GM12872 (cell line): ENCODE measurements at regions not wholly inside any gene's neighbourhood (a gene's known extent, or its start where the extent isn't known, plus 50 kb on each side); places are given as distances from the start of the nearest gene placed in this dataset.

ENCODE experiments used
- CTCF ChIP-seq: IDR thresholded peaks from 3 replicates; pipeline ENCODE4 v1.5.1; 2011; ENCODE audit warnings: low read depth, mild to moderate bottlenecking, low read length, moderate library complexity; ENCODE audit not compliant: insufficient read depth

- TF ChIP-seq CTCF: no peak
Observed at GRCh38 chrX:128759177-128759576, 707.0 kb upstream of the ACTRT1 start.

DNA sequence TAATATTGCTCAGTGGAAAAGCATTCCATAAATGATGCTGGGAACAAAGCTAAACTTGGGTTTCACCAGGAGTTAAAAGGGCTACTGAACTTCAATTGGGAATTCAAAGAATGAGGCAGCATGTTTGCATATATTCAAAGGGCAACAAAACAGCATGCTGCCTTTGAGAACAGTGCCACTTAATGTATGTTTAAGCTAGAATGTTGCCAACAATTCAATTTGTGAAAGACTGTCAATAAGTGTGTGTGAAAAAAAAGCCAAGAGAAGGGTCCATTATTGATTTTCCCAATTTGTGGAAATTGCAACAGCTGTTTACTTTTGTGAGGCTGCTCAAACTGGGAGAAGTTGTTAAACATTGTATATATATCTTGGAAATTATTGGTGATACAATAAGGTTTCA is 701.9 kb upstream of the ACTRT1 start:
- no peak for TF ChIP-seq CTCF

DNA sequence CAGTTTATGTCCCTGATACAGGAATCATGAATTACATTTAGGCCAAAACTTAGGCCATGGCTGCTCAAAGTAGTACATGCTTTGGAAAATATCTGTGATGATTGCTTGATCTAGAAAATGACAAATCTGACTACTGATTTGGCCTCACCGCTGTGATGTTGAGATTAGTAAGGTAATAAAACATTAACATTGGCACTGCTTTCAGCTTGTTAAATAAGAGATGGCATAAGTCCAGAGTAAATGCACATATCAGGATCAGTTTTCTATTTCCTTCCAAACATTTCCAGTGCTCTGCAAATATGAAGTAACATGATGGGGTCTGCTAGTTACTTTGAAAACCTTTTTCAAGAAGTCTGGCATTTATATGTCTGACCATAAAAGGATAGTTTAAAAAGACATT is 687.3 kb upstream of the ACTRT1 start:
- no peak for TF ChIP-seq CTCF

DNA sequence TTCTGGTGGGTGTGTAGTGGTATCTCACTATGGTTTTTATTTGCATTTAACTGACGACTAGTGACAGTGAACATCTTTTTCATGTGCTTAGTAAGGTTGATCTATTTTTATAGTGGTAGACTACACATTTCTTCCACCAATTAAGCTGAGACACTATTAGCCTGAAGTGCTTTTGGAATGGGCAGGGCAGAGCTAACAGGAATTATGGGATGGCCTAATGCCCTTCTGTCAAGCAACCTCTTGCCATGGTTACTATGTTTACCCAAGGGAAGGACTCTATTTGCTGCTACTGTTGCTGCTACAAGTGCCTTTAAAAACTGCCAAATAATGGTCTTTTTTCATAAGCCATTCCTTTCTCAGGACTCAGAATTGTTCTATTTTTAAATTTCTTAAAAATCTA is 676.7 kb upstream of the ACTRT1 start:
- no peak for TF ChIP-seq CTCF

GRCh38 chrX:128717635-128718578 is 665.7 kb upstream of the ACTRT1 start:
- no peak for TF ChIP-seq CTCF

- no peak for TF ChIP-seq CTCF
Observed at GRCh38 chrX:128714425-128714824, 662.2 kb upstream of the ACTRT1 start.

- no peak for TF ChIP-seq CTCF
Observed at GRCh38 chrX:128699716-128700285, 647.6 kb upstream of the ACTRT1 start.
